OCI-M2 (cell line): ENCODE measurements at regions not wholly inside any gene's neighbourhood (a gene's known extent, or its start where the extent isn't known, plus 50 kb on each side); places are given as distances from the start of the nearest gene placed in this dataset.

ENCODE experiments used
- DNase-seq: peaks from one replicate; lab custom pipeline; 2025; ENCODE audit not compliant: unreplicated experiment; lab: John Stamatoyannopoulos, UW

GRCh38 chr14:85744573-85744972 lies 214.6 kb downstream of the FLRT2 start:
- DNase-seq = no peak

GRCh38 chr14:85732031-85732430 lies 202.1 kb downstream of the FLRT2 start:
- DNase-seq = no peak

DNA sequence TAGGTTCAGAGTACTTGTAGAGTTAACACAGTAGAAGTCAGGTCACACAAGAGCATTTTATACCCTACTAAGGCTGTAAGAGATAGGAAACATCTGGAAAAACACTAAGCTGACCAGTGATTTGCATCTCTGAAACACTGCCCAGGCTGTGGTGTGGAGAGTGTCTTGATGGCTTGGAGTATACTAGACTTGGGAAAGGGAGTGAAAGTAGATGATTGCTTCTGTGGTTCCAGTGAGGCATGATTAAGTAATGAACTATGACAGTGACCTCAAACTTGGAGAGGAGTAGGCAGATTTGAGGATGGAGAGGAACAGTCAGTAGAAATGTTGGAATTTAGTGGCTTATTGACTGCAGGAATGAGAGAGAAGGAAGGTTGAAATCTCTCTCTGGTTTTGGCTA lies 201.2 kb downstream of the FLRT2 start:
- no peak for DNase-seq

DNA sequence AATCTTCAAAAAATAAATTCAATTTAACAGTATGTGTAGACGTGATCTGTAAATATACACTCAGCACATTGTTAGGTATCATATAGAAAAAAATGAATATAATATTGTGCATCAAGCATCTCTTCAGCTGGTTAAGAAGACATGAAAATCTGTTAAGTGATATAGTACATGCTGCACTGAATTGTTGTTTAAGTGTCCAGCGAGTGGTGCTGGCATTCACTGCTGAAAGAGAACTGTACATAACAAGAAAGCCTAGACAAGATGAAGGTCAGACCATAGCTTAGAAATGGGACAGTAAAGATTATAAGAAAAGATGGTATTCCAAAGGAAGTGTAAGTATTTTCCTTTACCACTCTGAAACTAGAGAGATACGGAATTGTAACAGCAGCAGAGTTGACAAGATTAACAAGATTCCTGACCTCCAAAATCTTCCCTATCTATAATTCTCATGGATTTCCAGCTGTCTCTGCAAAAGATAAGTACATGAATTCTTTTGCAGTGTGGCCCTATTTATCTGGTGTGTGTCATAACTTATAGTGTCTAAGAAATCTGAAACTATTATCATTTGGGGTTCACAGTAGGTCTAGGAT lies 198.6 kb downstream of the FLRT2 start:
- DNase-seq = no peak

DNA sequence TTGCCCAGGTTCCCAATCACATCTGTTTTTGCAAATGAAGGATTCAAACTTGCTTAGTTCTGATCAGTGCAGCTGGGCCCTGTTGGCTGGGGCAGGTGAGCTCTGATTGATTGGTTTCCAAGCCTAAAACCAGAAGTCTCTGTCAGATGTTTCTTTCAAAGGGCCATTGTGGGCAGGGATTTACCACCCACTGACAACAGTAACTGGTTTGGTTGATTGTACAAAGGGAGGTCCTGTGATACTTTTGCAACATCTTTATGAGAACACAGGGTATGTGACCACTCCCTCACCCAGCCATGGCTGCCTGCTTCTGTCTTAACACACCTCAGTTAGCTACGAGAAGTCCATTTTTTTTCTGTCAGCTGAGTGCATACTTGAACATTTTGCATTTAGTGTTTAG lies 184.1 kb downstream of the FLRT2 start:
- no peak for DNase-seq

DNA sequence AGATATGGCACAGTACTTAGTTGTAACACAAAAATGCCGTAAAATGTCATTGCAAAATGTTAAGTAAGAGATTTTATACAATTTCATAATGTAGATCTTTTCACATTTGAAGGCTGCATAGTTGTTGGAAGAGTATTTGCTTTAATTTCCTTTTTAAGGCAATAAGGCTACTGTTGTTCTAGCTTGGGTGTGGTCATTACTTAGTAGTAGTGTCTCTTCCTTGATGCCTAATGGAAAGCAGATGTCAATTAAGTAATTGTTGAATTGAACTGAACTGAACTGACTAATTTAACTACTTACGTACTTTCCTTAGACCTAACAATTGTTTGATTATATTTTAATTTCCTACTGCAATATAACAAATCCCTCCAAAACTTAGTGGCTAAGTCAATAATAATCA lies 181.7 kb downstream of the FLRT2 start:
- no peak for DNase-seq
